Esophagus muscularis mucosa (tissue), 4 donors: ENCODE measurements at regions not wholly inside any gene's neighbourhood (a gene's known extent, or its start where the extent isn't known, plus 50 kb on each side); places are given as distances from the start of the nearest gene placed in this dataset.
"Not testable (repeated sequence)": the region's sequence is repeated elsewhere in the genome, so short reads cannot be mapped to it uniquely, and the experiment has no call there.

ENCODE experiments used
- DNase-seq: peaks from one replicate; pipeline ENCODE4 v3.0.0-alpha.2; 2017; ENCODE audit errors: extremely low spot score
- H3K27ac ChIP-seq, 4 donors: fragments of 200-600 bp; sonication (generic); replicated peaks in 1 of 4; 1 replicate in 3 of 4; 2 replicates in 1 of 4; pipeline ENCODE4 v1.5.1; 2016 to 2019; ENCODE audit warnings: mild to moderate bottlenecking in 1 of 4
- H3K27me3 ChIP-seq, 4 donors: fragments of 200-600 bp; sonication (generic); one replicate each; pipeline versions ENCODE4 v1.5.1 to v1.6.0; 2016 to 2019
- H3K36me3 ChIP-seq, 4 donors: fragments of 200-600 bp; sonication (generic); one replicate each; pipeline ENCODE4 v1.5.1; 2016 to 2019
- H3K4me1 ChIP-seq, 4 donors: fragments of 200-600 bp; sonication (generic); one replicate each; pipeline ENCODE4 v1.5.1; 2016 to 2019
- H3K4me3 ChIP-seq, 4 donors: fragments of 200-600 bp; sonication (generic); 1 replicate in 2 of 4; 2 replicates in 2 of 4; pipeline ENCODE4 v1.5.1; 2016 to 2019; ENCODE audit warnings: mild to moderate bottlenecking in 4 of 4, moderate library complexity in 1 of 4
- H3K9me3 ChIP-seq, 4 donors: fragments of 200-600 bp; sonication (generic); 1 replicate in 3 of 4; 2 replicates in 1 of 4; pipeline ENCODE4 v1.5.1; 2016 to 2019
- EP300 ChIP-seq: sonication (generic); formaldehyde crosslinking; IDR thresholded peaks from one replicate; pipeline ENCODE4 v1.6.1; 2017; ENCODE audit warnings: antibody characterized with exemption
- POLR2A ChIP-seq: fragments of 450-650 bp; IDR thresholded peaks from one replicate; pipeline ENCODE4 v1.6.1; 2017; ENCODE audit warnings: antibody characterized with exemption, moderate library complexity, mild to moderate bottlenecking, low read depth
- POLR2AphosphoS5 ChIP-seq, 2 donors: sonication (generic); formaldehyde crosslinking; IDR thresholded peaks; one replicate each; pipeline ENCODE4 v1.6.1; 2017; ENCODE audit warnings: antibody characterized with exemption in 2 of 2
- WGBS: methylation state at CpG from one replicate; pipeline ENCODE4 v1.1.5; 2018; 5-methylcytosine and 5-hydroxymethylcytosine counted together
- intact Hi-C: fragments of 100-400 bp; cut with DNase I; formaldehyde crosslinking; loops from one replicate; pipeline ENCODE4 v1.15.1; 2023
- TF ChIP-seq, protein P1 (sequence below), 3 experiments: fragments of 200-600 bp in 2 of 3; fragments of 450-650 bp in 1 of 3; sonication (generic) in 2 of 3; IDR thresholded peaks; one replicate each; pipeline ENCODE4 v1.5.1; 2017 to 2019; ENCODE audit warnings: antibody characterized with exemption in 3 of 3, mild to moderate bottlenecking in 2 of 3, moderate library complexity in 1 of 3

DNA sequence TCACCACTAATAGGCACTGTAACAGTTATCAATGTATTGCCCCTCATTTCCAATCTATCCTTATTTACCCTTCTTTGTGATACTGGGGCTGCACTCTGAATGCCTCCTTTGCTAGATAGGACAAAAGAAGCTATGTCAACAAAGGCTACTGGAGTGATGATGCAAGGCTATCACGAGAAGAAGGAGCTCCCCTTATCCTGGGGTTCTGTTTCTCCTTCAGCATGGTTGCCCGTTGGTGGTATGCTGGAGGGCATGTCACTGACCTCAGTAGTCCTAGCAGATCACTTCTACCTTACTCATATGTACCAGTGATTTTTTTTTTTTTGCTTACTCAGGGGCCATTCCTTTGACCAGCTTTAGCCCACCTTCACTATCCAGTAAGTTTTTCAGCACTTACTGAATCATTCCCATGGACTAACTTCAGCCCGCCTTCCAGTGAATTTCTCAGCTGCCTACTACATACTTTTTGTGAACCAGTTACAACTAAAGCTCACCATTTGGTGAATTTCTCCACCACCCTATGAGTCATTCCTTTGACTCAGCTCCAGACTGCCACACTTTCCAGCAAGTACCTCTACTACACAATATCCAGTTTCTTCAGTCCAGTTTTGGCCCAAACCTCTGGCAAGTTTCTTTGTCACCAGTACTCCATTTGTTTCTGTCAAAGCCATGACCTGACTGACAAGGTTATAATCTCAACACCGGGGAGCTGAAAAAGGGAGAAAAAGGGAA, 944.5 kb downstream of the KCNT2 start:
- intact Hi-C loops, result no loop called here
- WGBS, result 77% methylated on average over 4 of the region's 4 CpGs
- Histone ChIP-seq H3K27me3 (no peaks in the 10 kb centered on the region), H3K4me3 (no peak overlapping the region), H3K36me3 (no peaks in the 10 kb centered on the region), H3K9me3 (no peaks in the 10 kb centered on the region), H3K4me1 (no peaks in the 10 kb centered on the region), H3K27ac (no peak overlapping the region)
- TF ChIP-seq, protein P1, sequence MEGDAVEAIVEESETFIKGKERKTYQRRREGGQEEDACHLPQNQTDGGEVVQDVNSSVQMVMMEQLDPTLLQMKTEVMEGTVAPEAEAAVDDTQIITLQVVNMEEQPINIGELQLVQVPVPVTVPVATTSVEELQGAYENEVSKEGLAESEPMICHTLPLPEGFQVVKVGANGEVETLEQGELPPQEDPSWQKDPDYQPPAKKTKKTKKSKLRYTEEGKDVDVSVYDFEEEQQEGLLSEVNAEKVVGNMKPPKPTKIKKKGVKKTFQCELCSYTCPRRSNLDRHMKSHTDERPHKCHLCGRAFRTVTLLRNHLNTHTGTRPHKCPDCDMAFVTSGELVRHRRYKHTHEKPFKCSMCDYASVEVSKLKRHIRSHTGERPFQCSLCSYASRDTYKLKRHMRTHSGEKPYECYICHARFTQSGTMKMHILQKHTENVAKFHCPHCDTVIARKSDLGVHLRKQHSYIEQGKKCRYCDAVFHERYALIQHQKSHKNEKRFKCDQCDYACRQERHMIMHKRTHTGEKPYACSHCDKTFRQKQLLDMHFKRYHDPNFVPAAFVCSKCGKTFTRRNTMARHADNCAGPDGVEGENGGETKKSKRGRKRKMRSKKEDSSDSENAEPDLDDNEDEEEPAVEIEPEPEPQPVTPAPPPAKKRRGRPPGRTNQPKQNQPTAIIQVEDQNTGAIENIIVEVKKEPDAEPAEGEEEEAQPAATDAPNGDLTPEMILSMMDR (IDR thresholded peaks at IDR 0.05), result no peak
- no peak for TF ChIP-seq POLR2AphosphoS5 (IDR thresholded peaks at IDR 0.05)
- TF ChIP-seq POLR2A, result no peak
- TF ChIP-seq EP300, result no peak
- DNase-seq, result no peak

DNA sequence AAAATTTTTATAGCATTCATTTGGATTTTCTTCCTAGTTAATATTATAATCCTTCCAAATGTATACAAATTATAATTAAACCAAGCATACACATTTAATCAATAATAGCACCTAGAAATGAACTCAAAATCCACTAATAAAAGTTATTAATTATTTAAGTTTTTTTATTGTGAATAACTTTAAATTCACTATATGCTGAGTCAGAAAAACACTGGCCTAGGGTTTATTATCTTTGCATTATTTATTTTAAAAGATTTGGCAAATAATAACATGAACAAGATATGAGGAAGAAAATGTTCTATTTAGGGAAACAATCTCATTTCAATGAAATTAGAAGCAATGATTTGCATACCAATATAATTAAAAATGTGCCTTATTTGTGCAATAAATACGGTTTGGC, 951.5 kb downstream of the KCNT2 start:
- H3K27ac ChIP-seq, result no peak overlapping the region
- 81% methylated on average over 1 of the region's 1 CpG for WGBS

DNA sequence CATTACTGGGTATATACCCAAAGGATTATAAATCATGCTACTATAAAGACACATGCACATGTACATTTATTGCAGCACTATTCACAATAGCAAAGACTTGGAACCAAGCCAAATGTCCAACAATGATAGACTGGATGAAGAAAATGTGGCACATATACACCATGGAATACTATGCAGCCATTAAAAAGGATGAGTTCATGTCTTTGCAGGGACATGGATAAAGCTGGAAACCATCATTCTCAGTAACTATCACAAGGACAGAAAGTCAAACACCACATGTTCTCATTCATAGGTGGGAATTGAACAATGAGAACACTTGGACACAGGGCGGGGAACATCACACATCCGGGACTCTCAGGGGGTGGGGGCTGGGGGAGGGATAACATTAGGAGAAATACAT, 959.4 kb downstream of the KCNT2 start:
- DNase-seq, H3K4me1 ChIP-seq, intact Hi-C loops, H3K27me3 ChIP-seq, H3K9me3 ChIP-seq, H3K36me3 ChIP-seq, H3K4me3 ChIP-seq, H3K27ac ChIP-seq: not testable (repeated sequence)
- 95% methylated on average over 2 of the region's 2 CpGs for WGBS

More for the DNA sequence above, 951.5 kb downstream of the KCNT2 start:
- intact Hi-C loops, result no loop called here
- no peaks in the 10 kb centered on the region for H3K4me1 ChIP-seq
- TF ChIP-seq POLR2A, result no peak
- TF ChIP-seq EP300, result no peak
- TF ChIP-seq, protein P1 (IDR thresholded peaks at IDR 0.05), result no peak
- TF ChIP-seq POLR2AphosphoS5 (IDR thresholded peaks at IDR 0.05), result no peak
- H3K9me3 ChIP-seq, result no peaks in the 10 kb centered on the region
- no peak overlapping the region for H3K4me3 ChIP-seq
- no peaks in the 10 kb centered on the region for H3K36me3 ChIP-seq
- no peaks in the 10 kb centered on the region for H3K27me3 ChIP-seq
- no peak for DNase-seq

DNA sequence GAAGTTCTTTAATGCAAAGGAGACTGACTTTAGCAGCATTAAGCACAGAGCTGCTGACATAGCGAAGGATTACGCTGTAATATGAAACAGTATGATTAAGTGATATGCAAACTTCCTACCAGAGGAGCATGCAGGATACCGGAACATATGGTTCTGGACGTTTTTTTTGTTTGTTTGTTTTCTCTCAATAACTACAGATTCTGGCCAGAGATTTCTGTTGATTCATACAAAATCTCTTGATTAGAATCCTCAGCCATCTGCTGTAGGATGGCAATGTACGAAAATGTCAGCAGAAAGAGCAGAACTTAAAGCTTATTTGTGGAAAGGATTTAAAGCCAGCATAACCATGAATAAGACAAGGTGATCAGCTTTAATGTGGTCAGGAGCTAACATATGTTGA, 970.7 kb downstream of the KCNT2 start:
- H3K36me3 ChIP-seq, result no peaks in the 10 kb centered on the region

DNA sequence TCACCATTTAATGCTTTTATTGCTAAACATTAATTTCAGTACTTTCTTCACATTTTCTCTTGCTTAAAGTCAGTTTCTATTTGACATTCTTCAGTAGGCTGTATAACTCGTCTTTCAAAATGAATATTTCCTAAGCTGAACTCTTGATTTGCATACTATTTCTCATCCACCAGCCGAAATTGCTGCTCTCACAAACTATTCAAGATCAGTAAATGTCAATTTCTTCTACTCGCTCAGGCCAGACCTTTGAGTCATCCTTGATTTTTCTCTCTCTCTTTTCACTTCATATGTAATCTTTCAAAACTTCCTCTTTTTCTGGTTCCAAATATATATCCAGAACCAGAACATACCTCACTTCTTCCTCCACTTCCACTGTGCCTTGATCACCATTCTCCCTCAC, 990.0 kb downstream of the KCNT2 start:
- no peak for DNase-seq
- Histone ChIP-seq H3K36me3 (no peaks in the 10 kb centered on the region), H3K9me3 (no peaks in the 10 kb centered on the region), H3K4me1 (no peaks in the 10 kb centered on the region), H3K4me3 (no peak overlapping the region), H3K27ac (no peak overlapping the region), H3K27me3 (no peaks in the 10 kb centered on the region)
- no peak for TF ChIP-seq POLR2AphosphoS5 (IDR thresholded peaks at IDR 0.05)
- TF ChIP-seq, protein P1 (IDR thresholded peaks at IDR 0.05), result no peak
- TF ChIP-seq POLR2A, result no peak
- no peak for TF ChIP-seq EP300
- intact Hi-C loops, result no loop called here
- 84% methylated on average over 3 of the region's 3 CpGs for WGBS

More for the DNA sequence above, 970.7 kb downstream of the KCNT2 start:
- whole genome bisulfite sequencing, result 40% methylated on average over 5 of the region's 5 CpGs
- no peak overlapping the region for H3K27ac ChIP-seq
- no peaks in the 10 kb centered on the region for H3K9me3 ChIP-seq
- DNase-seq, result no peak
- H3K4me3 ChIP-seq, result no peak overlapping the region
- intact Hi-C loops, result no loop called here
- H3K4me1 ChIP-seq, result no peaks in the 10 kb centered on the region
- H3K27me3 ChIP-seq, result no peaks in the 10 kb centered on the region
- TF ChIP-seq EP300 (no peak), POLR2AphosphoS5 (IDR thresholded peaks at IDR 0.05) (no peak), POLR2A (no peak)
- TF ChIP-seq, protein P1 (IDR thresholded peaks at IDR 0.05), result no peak
